ENCODE measurements at regions not wholly inside any gene's neighbourhood (a gene's known extent, or its start where the extent isn't known, plus 50 kb on each side); places are given as distances from the start of the nearest gene placed in this dataset.

GRCh38 chr13:111946214-111946613, 120.7 kb upstream of the SOX1 start:
- Histone ChIP-seq H3K27me3 (peaks cover 0 to 13% of the 10 kb centered on the region in 2 donors), H3K36me3 (no peaks in the 10 kb centered on the region), H3K4me1 (no peaks in the 10 kb centered on the region), H3K27ac (no peak overlapping the region), H3K9me3 (peaks cover 0 to 18% of the 10 kb centered on the region in 2 donors), H3K4me3 (no peak overlapping the region)
- ATAC-seq (no peak), DNase-seq (no peak)
- no peak for TF ChIP-seq CTCF (IDR thresholded peaks at IDR 0.05)
- intact Hi-C loops (cut with DNase I): no loop called here

- intact Hi-C loops (cut with DNase I): no loop called here
- ATAC-seq: no peak
Observed at GRCh38 chr13:111947026-111947810, 119.7 kb upstream of the SOX1 start.

DNA sequence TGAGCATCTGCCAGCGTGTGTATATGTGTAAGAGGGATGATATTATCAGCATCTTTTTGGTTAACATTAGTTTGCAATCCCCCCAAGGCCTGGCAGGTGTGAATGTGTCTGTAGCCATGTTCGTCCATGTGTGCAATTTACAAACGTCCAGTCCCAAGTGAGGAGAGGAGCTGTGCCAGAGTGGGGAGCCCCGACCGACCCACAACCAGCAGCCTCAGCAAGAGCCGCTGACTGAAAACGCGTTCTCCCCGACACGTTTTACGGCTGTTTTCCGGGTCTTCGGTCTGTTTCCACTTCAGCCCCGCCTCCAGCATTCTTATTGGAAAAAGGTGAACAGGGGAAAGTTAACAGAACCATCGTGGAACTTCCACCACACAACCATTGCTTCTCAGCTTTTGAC, 119.1 kb upstream of the SOX1 start:
- no peak overlapping the region for H3K27ac ChIP-seq
- peaks cover 0 to 26% of the 10 kb centered on the region in 2 donors for H3K9me3 ChIP-seq
- peak in 1 of 4 donors; percentile 42 for DNase-seq
- H3K36me3 ChIP-seq: no peaks in the 10 kb centered on the region
- H3K4me3 ChIP-seq: no peak overlapping the region
- peaks cover 0 to 15% of the 10 kb centered on the region in 2 donors for H3K27me3 ChIP-seq
- no peak for TF ChIP-seq CTCF (IDR thresholded peaks at IDR 0.05)
- no peaks in the 10 kb centered on the region for H3K4me1 ChIP-seq
- ATAC-seq: no peak
- intact Hi-C loops (cut with DNase I): no loop called here

More at GRCh38 chr13:111947026-111947810, 119.7 kb upstream of the SOX1 start:
- Histone ChIP-seq H3K27ac (no peak overlapping the region), H3K9me3 (peaks cover 0 to 25% of the 10 kb centered on the region in 2 donors), H3K27me3 (peaks cover 0 to 13% of the 10 kb centered on the region in 2 donors), H3K4me1 (no peaks in the 10 kb centered on the region), H3K4me3 (no peak overlapping the region), H3K36me3 (no peaks in the 10 kb centered on the region)
- TF ChIP-seq CTCF (IDR thresholded peaks at IDR 0.05): no peak
- no peak for DNase-seq

- H3K9me3 ChIP-seq: peaks cover 0 to 26% of the 10 kb centered on the region in 2 donors
- DNase-seq (no peak), ATAC-seq (no peak)
- no peak overlapping the region for H3K27ac ChIP-seq
- intact Hi-C loops (cut with DNase I): no loop called here
- no peak for TF ChIP-seq CTCF (IDR thresholded peaks at IDR 0.05)
- no peaks in the 10 kb centered on the region for H3K36me3 ChIP-seq
- peaks cover 0 to 19% of the 10 kb centered on the region in 2 donors for H3K27me3 ChIP-seq
- no peaks in the 10 kb centered on the region for H3K4me1 ChIP-seq
- no peak overlapping the region for H3K4me3 ChIP-seq
Observed at GRCh38 chr13:111948281-111948680, 118.7 kb upstream of the SOX1 start.

- Histone ChIP-seq H3K4me1 (no peaks in the 10 kb centered on the region), H3K9me3 (peaks cover 0 to 26% of the 10 kb centered on the region in 2 donors), H3K36me3 (no peaks in the 10 kb centered on the region), H3K27ac (no peak overlapping the region), H3K4me3 (no peak overlapping the region), H3K27me3 (peaks cover 0 to 24% of the 10 kb centered on the region in 2 donors)
- DNase-seq (no peak), ATAC-seq (no peak)
- no peak for TF ChIP-seq CTCF (IDR thresholded peaks at IDR 0.05)
- intact Hi-C loops (cut with DNase I): no loop called here
Observed at GRCh38 chr13:111948811-111949210, 118.1 kb upstream of the SOX1 start.
